SHP77 (cell line): ENCODE measurements at regions not wholly inside any gene's neighbourhood (a gene's known extent, or its start where the extent isn't known, plus 50 kb on each side); places are given as distances from the start of the nearest gene placed in this dataset.

Experiments used
- DNase-seq, 2 experiments: peaks; one replicate each; lab custom pipeline; 2025; lab: John Stamatoyannopoulos, UW

DNA sequence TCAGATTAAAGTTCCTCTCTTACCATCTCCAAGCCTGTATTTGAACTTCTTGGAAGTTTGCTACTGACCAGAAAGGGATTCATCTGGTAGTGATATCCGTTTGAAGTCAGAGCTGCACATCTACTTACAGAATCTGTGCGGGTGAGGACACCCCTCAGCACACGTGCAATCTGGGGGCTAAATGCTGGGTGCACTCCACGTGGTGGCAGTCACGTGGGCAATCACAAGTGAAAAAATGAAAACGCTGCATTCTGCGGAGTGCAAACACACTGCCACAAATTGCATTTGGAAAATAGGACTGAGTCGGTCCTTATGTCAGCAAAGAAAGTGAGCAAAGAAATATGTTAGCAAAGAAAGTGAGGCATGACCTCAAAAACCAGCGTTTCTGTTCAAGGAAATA lies 76.1 kb upstream of the GYPC start:
- DNase-seq = no peak

DNA sequence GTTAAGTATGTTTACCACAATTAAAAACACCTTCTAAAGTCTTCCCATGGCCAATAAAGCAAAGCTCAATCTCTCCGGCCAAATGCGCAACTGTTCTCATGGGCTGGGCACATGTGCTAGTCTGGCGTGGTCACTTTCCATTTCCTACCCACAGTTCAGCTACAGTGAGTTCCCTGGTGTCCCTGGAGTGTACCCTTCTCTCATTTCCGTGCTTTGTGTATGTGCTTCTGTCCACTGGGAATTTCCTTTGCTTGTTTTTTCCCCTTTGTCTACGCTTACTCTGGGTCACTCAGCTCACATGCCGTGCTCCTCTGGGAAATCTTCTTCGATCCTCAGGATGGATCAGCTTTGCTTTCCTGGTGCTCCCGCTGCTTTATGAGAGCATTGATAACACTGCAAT lies 69.6 kb upstream of the GYPC start:
- no peak for DNase-seq

DNA sequence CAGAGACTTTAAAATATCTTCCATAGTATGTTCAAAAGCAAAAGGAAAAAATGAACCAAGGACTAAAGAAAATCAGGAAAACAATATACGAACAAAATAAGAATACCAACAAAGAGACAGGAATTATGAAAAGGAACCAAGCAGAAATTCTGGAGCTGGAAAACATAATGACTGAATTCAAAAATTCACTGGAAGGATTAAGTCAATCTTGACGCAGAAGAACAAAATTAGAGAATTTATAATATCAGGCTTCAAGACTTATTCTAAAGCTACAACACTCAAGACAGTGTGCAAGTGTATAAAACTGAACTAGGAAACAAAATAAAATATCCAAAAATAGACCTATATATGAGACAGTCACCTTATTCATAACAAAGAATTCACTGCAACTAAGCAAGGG lies 56.9 kb upstream of the GYPC start:
- no peak for DNase-seq

DNA sequence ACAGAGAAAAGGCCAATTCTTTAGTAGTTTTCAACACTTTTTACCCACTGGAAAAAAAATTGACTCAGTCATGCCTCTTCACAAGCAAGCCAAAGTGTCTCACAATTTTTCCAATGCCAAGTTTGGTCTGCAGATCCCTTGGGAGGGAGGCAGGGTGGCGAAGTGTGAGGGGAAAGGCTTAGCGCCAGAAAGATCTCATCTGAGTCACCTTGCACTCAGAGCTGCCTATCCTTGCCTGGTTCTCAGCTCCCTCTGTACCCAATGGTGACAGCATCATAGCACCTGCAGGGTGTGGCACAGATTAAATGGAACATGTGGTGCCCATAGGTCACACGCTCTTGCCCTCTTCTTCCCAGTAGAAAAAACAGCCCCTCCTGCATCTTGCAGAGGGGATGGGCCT lies 55.2 kb upstream of the GYPC start:
- DNase-seq = no peak

DNA sequence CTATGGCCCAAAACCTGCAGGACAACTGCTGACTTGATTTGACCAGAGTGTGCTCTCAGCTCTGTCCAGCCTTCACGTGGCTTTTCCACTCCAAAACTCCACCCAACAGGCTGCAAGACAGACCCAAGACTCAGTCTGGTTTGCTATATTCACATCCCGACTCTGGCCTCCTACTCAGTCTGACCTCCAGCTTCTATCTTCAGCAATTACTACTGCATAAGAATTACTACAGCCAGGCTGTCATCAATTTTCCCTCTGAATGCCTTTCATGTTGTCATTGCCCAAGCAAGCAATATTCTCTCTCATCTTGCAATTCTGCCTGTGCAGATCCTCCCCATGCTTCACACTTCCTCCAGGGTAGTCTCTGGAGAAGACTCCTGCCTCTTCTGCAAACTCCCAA lies 53.6 kb upstream of the GYPC start:
- DNase-seq = no peak
